Common myeloid progenitor, CD34-positive (primary cell): ENCODE measurements at regions not wholly inside any gene's neighbourhood (a gene's known extent, or its start where the extent isn't known, plus 50 kb on each side); places are given as distances from the start of the nearest gene placed in this dataset.

ENCODE experiments used
- CTCF ChIA-PET: fragments of 350-600 bp; sonication (Branson Sonifier 250); formaldehyde crosslinking; loops from one replicate; lab custom pipeline; 2021; ENCODE audit warnings: antibody characterized with exemption; lab: Charles Lee
- POLR2A ChIA-PET: fragments of 350-600 bp; sonication (Branson Sonifier 250); formaldehyde crosslinking; loops from one replicate; lab custom pipeline; 2021; ENCODE audit warnings: antibody characterized with exemption; lab: Charles Lee
- DNase-seq, 3 donors: peaks; one replicate each; pipeline versions ENCODE4 v3.0.0 to v3.0.0-alpha.2; 2013
- H3K27ac ChIP-seq, 2 experiments: 1 replicate in 1 of 2; 2 replicates in 1 of 2; pipeline ENCODE4 v1.7.0; 2013; ENCODE audit warnings: inconsistent platforms in 2 of 2, low read length in 2 of 2, mild to moderate bottlenecking in 2 of 2, low read depth in 1 of 2, moderate library complexity in 1 of 2; ENCODE audit not compliant: severe bottlenecking in 2 of 2, insufficient read depth in 1 of 2, poor library complexity in 1 of 2
- H3K27me3 ChIP-seq, 5 experiments: replicated peaks in 2 of 5; 1 replicate in 3 of 5; 2 replicates in 2 of 5; pipeline versions ENCODE4 v1.6.1 to v1.7.0; 2013; ENCODE audit warnings: low read length in 4 of 5, mild to moderate bottlenecking in 2 of 5, moderate library complexity in 2 of 5, inconsistent platforms in 1 of 5; ENCODE audit not compliant: insufficient read depth in 5 of 5, control insufficient read depth in 4 of 5
- H3K36me3 ChIP-seq, 4 experiments: 1 replicate in 2 of 4; 2 replicates in 2 of 4; pipeline versions ENCODE4 v1.6.1 to v1.7.0; 2013; ENCODE audit warnings: low read length in 3 of 4, control low read depth in 1 of 4, mild to moderate bottlenecking in 1 of 4; ENCODE audit not compliant: control insufficient read depth in 4 of 4, insufficient read depth in 4 of 4
- H3K4me1 ChIP-seq, 4 experiments: 1 replicate in 3 of 4; 2 replicates in 1 of 4; pipeline versions ENCODE4 v1.6.1 to v1.7.1; 2013; ENCODE audit warnings: low read length in 3 of 4, mild to moderate bottlenecking in 3 of 4, control low read depth in 1 of 4, inconsistent platforms in 1 of 4, moderate library complexity in 1 of 4; ENCODE audit not compliant: control insufficient read depth in 4 of 4, insufficient read depth in 4 of 4; ENCODE audit errors: control extremely low read depth in 1 of 4
- H3K4me3 ChIP-seq, 7 experiments: 1 replicate in 4 of 7; 2 replicates in 3 of 7; pipeline versions ENCODE4 v1.5.1 to v1.7.0; 2013; ENCODE audit warnings: mild to moderate bottlenecking in 7 of 7, low read length in 6 of 7, moderate library complexity in 6 of 7, inconsistent platforms in 2 of 7, low read depth in 2 of 7, control low read depth in 1 of 7; ENCODE audit not compliant: insufficient read depth in 4 of 7, control insufficient read depth in 1 of 7; ENCODE audit errors: extremely low read depth in 1 of 7
- H3K9me3 ChIP-seq, 5 experiments: 1 replicate in 4 of 5; 2 replicates in 1 of 5; pipeline versions ENCODE4 v1.6.1 to v1.7.1; 2013; ENCODE audit warnings: low read length in 4 of 5, mild to moderate bottlenecking in 2 of 5, inconsistent platforms in 1 of 5, low read depth in 1 of 5, moderate library complexity in 1 of 5; ENCODE audit not compliant: control insufficient read depth in 4 of 5, insufficient read depth in 2 of 5; ENCODE audit errors: control extremely low read depth in 1 of 5
- WGBS: methylation state at CpG from one replicate; pipeline ENCODE4 v1.1.5; 2013; ENCODE audit not compliant: insufficient coverage; 5-methylcytosine and 5-hydroxymethylcytosine counted together

GRCh38 chr6:87949194-87949593 lies 98.4 kb upstream of the SPACA1 start:
- Histone ChIP-seq H3K4me3 (no peak overlapping the region), H3K36me3 (no peaks in the 10 kb centered on the region), H3K27me3 (no peaks in the 10 kb centered on the region), H3K9me3 (no peaks in the 10 kb centered on the region), H3K4me1 (no peaks in the 10 kb centered on the region), H3K27ac (no peak overlapping the region)
- WGBS = 98% methylated on average over 7 of the region's 7 CpGs
- ChIA-PET CTCF (no interaction called here), POLR2A (no interaction called here)
- no peak for DNase-seq

GRCh38 chr6:87946669-87947068 lies 101.0 kb upstream of the SPACA1 start:
- peaks cover 0 to 7% (median 0%) of the 10 kb centered on the region in 5 experiments for H3K27me3 ChIP-seq
- DNase-seq = no peak
- CTCF ChIA-PET = no interaction called here
- 100% methylated on average over 3 of the region's 4 CpGs for WGBS
- POLR2A ChIA-PET = interaction anchor here (0.6 kb wide), 2 partner anchors 295 to 1117 kb away, joined by 3 read pairs; no protein-coding TSS in a partner anchor
- no peaks in the 10 kb centered on the region for H3K4me1 ChIP-seq
- no peak overlapping the region for H3K4me3 ChIP-seq
- H3K9me3 ChIP-seq = no peaks in the 10 kb centered on the region
- H3K36me3 ChIP-seq = no peaks in the 10 kb centered on the region
- no peak overlapping the region for H3K27ac ChIP-seq

- H3K9me3 ChIP-seq = no peaks in the 10 kb centered on the region
- no peak overlapping the region for H3K4me3 ChIP-seq
- peaks cover 0 to 7% (median 0%) of the 10 kb centered on the region in 5 experiments for H3K27me3 ChIP-seq
- no peak overlapping the region for H3K27ac ChIP-seq
- H3K36me3 ChIP-seq = no peaks in the 10 kb centered on the region
- 90% methylated on average over 5 of the region's 5 CpGs for WGBS
- H3K4me1 ChIP-seq = no peaks in the 10 kb centered on the region
- ChIA-PET POLR2A (interaction anchor here (0.6 kb wide), 2 partner anchors 295 to 1118 kb away, joined by 3 read pairs; no protein-coding TSS in a partner anchor), CTCF (no interaction called here)
- DNase-seq = no peak
Measured at GRCh38 chr6:87945966-87946365, 101.7 kb upstream of the SPACA1 start.

- H3K27me3 ChIP-seq = peaks cover 0 to 7% (median 0%) of the 10 kb centered on the region in 5 experiments
- ChIA-PET CTCF (no interaction called here), POLR2A (no interaction called here)
- no peak for DNase-seq
- no peak overlapping the region for H3K4me3 ChIP-seq
- no peaks in the 10 kb centered on the region for H3K36me3 ChIP-seq
- H3K9me3 ChIP-seq = no peaks in the 10 kb centered on the region
- no peaks in the 10 kb centered on the region for H3K4me1 ChIP-seq
- WGBS = 80% methylated on average over 5 of the region's 6 CpGs
- H3K27ac ChIP-seq = no peak overlapping the region
Measured at GRCh38 chr6:87945181-87945580, 102.5 kb upstream of the SPACA1 start.

- Histone ChIP-seq H3K27ac (no peak overlapping the region), H3K4me3 (no peak overlapping the region), H3K36me3 (no peaks in the 10 kb centered on the region), H3K4me1 (no peaks in the 10 kb centered on the region), H3K27me3 (peaks cover 0 to 7% (median 0%) of the 10 kb centered on the region in 5 experiments), H3K9me3 (no peaks in the 10 kb centered on the region)
- POLR2A ChIA-PET = no interaction called here
- no peak for DNase-seq
- WGBS = 68% methylated on average over 5 of the region's 5 CpGs
- CTCF ChIA-PET = interaction anchor here (0.7 kb wide), 1 partner anchor 13 kb away, joined by 3 read pairs; no protein-coding TSS in a partner anchor
Measured at GRCh38 chr6:87944541-87944954, 103.1 kb upstream of the SPACA1 start.

- no peak overlapping the region for H3K4me3 ChIP-seq
- ChIA-PET CTCF (no interaction called here), POLR2A (no interaction called here)
- H3K4me1 ChIP-seq = no peaks in the 10 kb centered on the region
- 92% methylated on average over 3 of the region's 3 CpGs for WGBS
- peaks cover 0 to 7% (median 0%) of the 10 kb centered on the region in 5 experiments for H3K27me3 ChIP-seq
- no peak overlapping the region for H3K27ac ChIP-seq
- DNase-seq = no peak
- H3K36me3 ChIP-seq = no peaks in the 10 kb centered on the region
- H3K9me3 ChIP-seq = no peaks in the 10 kb centered on the region
Measured at GRCh38 chr6:87943191-87943590, 104.5 kb upstream of the SPACA1 start.

GRCh38 chr6:87941556-87942358 lies 105.9 kb upstream of the SPACA1 start:
- ChIA-PET CTCF (interaction anchor here (1.0 kb wide), 2 partner anchors 10 to 12 kb away, joined by 3 read pairs; no protein-coding TSS in a partner anchor), POLR2A (no interaction called here)
- no peaks in the 10 kb centered on the region for H3K9me3 ChIP-seq
- no peak overlapping the region for H3K27ac ChIP-seq
- no peak overlapping the region for H3K4me3 ChIP-seq
- WGBS = no CpG with 5 or more reads among the region's 2 CpGs
- H3K27me3 ChIP-seq = peaks cover 0 to 7% (median 0%) of the 10 kb centered on the region in 5 experiments
- no peaks in the 10 kb centered on the region for H3K36me3 ChIP-seq
- DNase-seq = no peak
- H3K4me1 ChIP-seq = no peaks in the 10 kb centered on the region
